ENCODE measurements at regions not wholly inside any gene's neighbourhood (a gene's known extent, or its start where the extent isn't known, plus 50 kb on each side); places are given as distances from the start of the nearest gene placed in this dataset.

DNA sequence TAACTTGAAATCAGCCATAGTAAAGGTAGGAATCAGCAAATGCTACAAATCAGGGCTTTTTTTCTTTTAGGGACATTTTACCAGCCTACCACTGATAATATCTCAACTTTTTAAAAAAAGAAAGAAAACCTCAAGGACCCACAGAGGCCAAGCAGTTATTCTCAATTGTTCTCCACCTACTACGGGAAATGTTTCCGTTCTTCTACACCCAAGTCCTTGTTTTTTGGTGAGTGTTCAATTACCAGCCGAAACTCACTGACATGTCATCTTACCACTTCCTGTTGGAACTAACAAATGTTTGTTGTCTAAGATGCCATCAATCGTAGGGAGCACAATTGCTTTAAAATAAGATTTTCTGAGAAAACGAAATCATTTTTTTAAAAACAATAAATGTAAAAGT is 50.2 kb upstream of the CDK1 start:
- POLR2A ChIA-PET = no interaction called here

More for the DNA sequence above, 50.2 kb upstream of the CDK1 start:
- intact Hi-C loops (cut with micrococcal nuclease) = no loop called here
- ATAC-seq = no peak
- Histone ChIP-seq H3K9me1 (ENCODE audit: control insufficient read depth, insufficient read depth, low read length) (no peaks in the 10 kb centered on the region), H2AFZ (ENCODE audit: low read depth, low read length) (no peak overlapping the region), H3K4me2 (ENCODE audit: insufficient read depth, low read length) (no peak overlapping the region), H4K20me1 (replicated peaks; ENCODE audit: control insufficient read depth, insufficient read depth, low read length) (no peaks in the 10 kb centered on the region), H3K4me1 (replicated peaks in 1 of 2; ENCODE audit: control insufficient read depth in 2 of 2, insufficient read depth in 2 of 2, low read length in 2 of 2) (peaks cover 0 to 4% of the 10 kb centered on the region in 2 experiments; a peak in 1 of 5 replicates), H3K4me3 (no peak overlapping the region), H3K9ac (ENCODE audit: insufficient read depth in 1 of 2, low read depth in 2 of 2, low read length in 2 of 2) (no peak overlapping the region), H3K27me3 (ENCODE audit: control insufficient read depth in 2 of 2, insufficient read depth in 2 of 2, low read length in 2 of 2) (peaks cover 11 to 16% of the 10 kb centered on the region in 2 experiments; a peak in 4 of 5 replicates), H3K36me3 (ENCODE audit: control insufficient read depth, insufficient read depth, low read length) (no peaks in the 10 kb centered on the region), H3K79me2 (ENCODE audit: control insufficient read depth, insufficient read depth, low read length) (no peaks in the 10 kb centered on the region), H3K9me3 (replicated peaks; ENCODE audit: control insufficient read depth, insufficient read depth, low read depth, low read length) (no peaks in the 10 kb centered on the region), H3K27ac (ENCODE audit: extremely low read depth, low read depth, low read length) (no peak overlapping the region)
- WGBS (ENCODE audit: insufficient coverage, low coverage, missing lambda C conversion rate) = 3% methylated on average over 5 of the region's 5 CpGs
- TF ChIP-seq TGIF2 (CRISPR knock-in tag; IDR thresholded peaks at IDR 0.05) (no peak), FOXA1 (IDR thresholded peaks at IDR 0.05; ENCODE audit: borderline replicate concordance) (no peak), NCOA2 (IDR thresholded peaks at IDR 0.05; ENCODE audit: partially characterized antibody in 2 of 2) (no peak), CBFA2T3 (IDR thresholded peaks at IDR 0.05) (no peak), MAFG (tag; conservative IDR thresholded peaks at IDR 0.05) (no peak), PHF21A (IDR thresholded peaks at IDR 0.05; ENCODE audit: borderline replicate concordance, low read depth) (no peak), RAD51 (IDR thresholded peaks at IDR 0.05; ENCODE audit: borderline replicate concordance, low read depth) (no peak), IFI16 (CRISPR knock-in tag; IDR thresholded peaks at IDR 0.05) (no peak), ZBTB43 (CRISPR knock-in tag; IDR thresholded peaks at IDR 0.05) (no peak), RUNX1 (IDR thresholded peaks at IDR 0.05; ENCODE audit: low read depth) (no peak), HBP1 (CRISPR knock-in tag; IDR thresholded peaks at IDR 0.05) (no peak), ZNF212 (CRISPR knock-in tag; IDR thresholded peaks at IDR 0.05) (no peak), KLF16 (IDR thresholded peaks at IDR 0.05) (no peak)
- TF ChIP-seq, protein P1, sequence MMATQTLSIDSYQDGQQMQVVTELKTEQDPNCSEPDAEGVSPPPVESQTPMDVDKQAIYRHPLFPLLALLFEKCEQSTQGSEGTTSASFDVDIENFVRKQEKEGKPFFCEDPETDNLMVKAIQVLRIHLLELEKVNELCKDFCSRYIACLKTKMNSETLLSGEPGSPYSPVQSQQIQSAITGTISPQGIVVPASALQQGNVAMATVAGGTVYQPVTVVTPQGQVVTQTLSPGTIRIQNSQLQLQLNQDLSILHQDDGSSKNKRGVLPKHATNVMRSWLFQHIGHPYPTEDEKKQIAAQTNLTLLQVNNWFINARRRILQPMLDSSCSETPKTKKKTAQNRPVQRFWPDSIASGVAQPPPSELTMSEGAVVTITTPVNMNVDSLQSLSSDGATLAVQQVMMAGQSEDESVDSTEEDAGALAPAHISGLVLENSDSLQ (IDR thresholded peaks at IDR 0.05) = no peak
- in situ Hi-C loops (cut with MboI) = no loop called here
- DNase-seq (ENCODE audit: extremely low read depth in 1 of 4, low spot score in 3 of 4) = no peak
- CTCF ChIA-PET (ENCODE audit: low intra/inter-chr PET ratio) = no interaction called here
- no TSS peak for BruUV-seq (replicated peaks)
- FAIRE-seq = no peak
